ENCODE measurements at regions not wholly inside any gene's neighbourhood (a gene's known extent, or its start where the extent isn't known, plus 50 kb on each side); places are given as distances from the start of the nearest gene placed in this dataset.

- TF ChIP-seq CTCF (conservative IDR thresholded peaks at IDR 0.05 in 1 of 2, IDR thresholded peaks at IDR 0.05 in 1 of 2; ENCODE audit: low read depth in 1 of 2, low read length in 2 of 2) (no peak), EZH2 (IDR thresholded peaks at IDR 0.05; ENCODE audit: low read length, missing control alignments) (no peak)
Measured at GRCh38 chr7:131143869-131144268, 183.8 kb upstream of the MKLN1 start.
